ENCODE measurements at regions not wholly inside any gene's neighbourhood (a gene's known extent, or its start where the extent isn't known, plus 50 kb on each side); places are given as distances from the start of the nearest gene placed in this dataset.

- TF ChIP-seq CTCF (IDR thresholded peaks at IDR 0.05) (no peak), EZH2 (IDR thresholded peaks at IDR 0.05; ENCODE audit: borderline replicate concordance, insufficient read depth, low read depth, low read length, poor library complexity, severe bottlenecking) (no peak)
These were observed 95.4 kb upstream of the FN1 start for GRCh38 chr2:215531284-215531683.
